WI38 (cell line): ENCODE measurements at regions not wholly inside any gene's neighbourhood (a gene's known extent, or its start where the extent isn't known, plus 50 kb on each side); places are given as distances from the start of the nearest gene placed in this dataset.

Experiments
- H3K4me3 ChIP-seq: 2 replicates; pipeline ENCODE4 v1.5.1; 2011; ENCODE audit warnings: low read depth, mild to moderate bottlenecking, control low read depth, low read length
- CTCF ChIP-seq: IDR thresholded peaks from 2 replicates; pipeline ENCODE4 v1.5.1; 2012; ENCODE audit warnings: low read depth, mild to moderate bottlenecking, control low read depth, low read length

- no peak for TF ChIP-seq CTCF
- H3K4me3 ChIP-seq = no peak overlapping the region
Measured at GRCh38 chr5:110343616-110344015, 382.9 kb downstream of the TMEM232 start.

- no peak overlapping the region for H3K4me3 ChIP-seq
- TF ChIP-seq CTCF = no peak
Measured at GRCh38 chr5:110345623-110346022, 380.8 kb downstream of the TMEM232 start.

- no peak for TF ChIP-seq CTCF
- H3K4me3 ChIP-seq = no peak overlapping the region
Measured at GRCh38 chr5:110346893-110347358, 379.5 kb downstream of the TMEM232 start.

GRCh38 chr5:110347781-110348180 is 378.7 kb downstream of the TMEM232 start:
- H3K4me3 ChIP-seq = no peak overlapping the region
- TF ChIP-seq CTCF = no peak

GRCh38 chr5:110351430-110351829 is 375.0 kb downstream of the TMEM232 start:
- TF ChIP-seq CTCF = no peak
- no peak overlapping the region for H3K4me3 ChIP-seq

- no peak overlapping the region for H3K4me3 ChIP-seq
- no peak for TF ChIP-seq CTCF
Measured at GRCh38 chr5:110354311-110354710, 372.2 kb downstream of the TMEM232 start.

- H3K4me3 ChIP-seq = no peak overlapping the region
- TF ChIP-seq CTCF = no peak
Measured at GRCh38 chr5:110354915-110355644, 371.4 kb downstream of the TMEM232 start.
